SK-N-SH treated with all-trans-retinoic acid at 6 μM for 48 hours (cell line): ENCODE measurements at regions not wholly inside any gene's neighbourhood (a gene's known extent, or its start where the extent isn't known, plus 50 kb on each side); places are given as distances from the start of the nearest gene placed in this dataset.

Source experiments
- CSDC2 ChIP-seq: fragments of 250-450 bp; sonication (Bioruptor Pico); IDR thresholded peaks from 2 replicates; pipeline ENCODE4 v1.5.0; 2020; ENCODE audit warnings: mild to moderate bottlenecking, moderate library complexity
- CSRNP3 ChIP-seq: fragments of 250-450 bp; sonication (Bioruptor Pico); IDR thresholded peaks from 2 replicates; pipeline ENCODE4 v1.5.1; 2021; ENCODE audit warnings: mild to moderate bottlenecking, moderate library complexity
- OSR1 ChIP-seq: fragments of 250-450 bp; sonication (Bioruptor Pico); IDR thresholded peaks from 2 replicates; pipeline ENCODE4 v1.8.0; 2022; ENCODE audit warnings: moderate library complexity, mild to moderate bottlenecking, inconsistent platforms
- PATZ1 ChIP-seq: fragments of 250-450 bp; sonication (Bioruptor Pico); IDR thresholded peaks from 2 replicates; pipeline ENCODE4 v1.8.0; 2020; ENCODE audit warnings: mild to moderate bottlenecking, moderate library complexity, borderline replicate concordance
- ZC3H10 ChIP-seq: fragments of 250-450 bp; sonication (Bioruptor Pico); IDR thresholded peaks from 2 replicates; pipeline ENCODE4 v1.5.1; 2021; ENCODE audit warnings: mild to moderate bottlenecking, moderate library complexity
- ZFP30 ChIP-seq: fragments of 450-650 bp; formaldehyde crosslinking; IDR thresholded peaks from 2 replicates; pipeline ENCODE4 v1.5.0; 2022; ENCODE audit warnings: mild to moderate bottlenecking, moderate library complexity
- TF ChIP-seq, protein P1 (sequence below): fragments of 250-450 bp; sonication (Bioruptor Pico); IDR thresholded peaks from 2 replicates; pipeline ENCODE4 v1.5.0; 2020; ENCODE audit warnings: mild to moderate bottlenecking, moderate library complexity

GRCh38 chr3:55296791-55297190 lies 190.3 kb downstream of the WNT5A start:
- TF ChIP-seq, protein P1, sequence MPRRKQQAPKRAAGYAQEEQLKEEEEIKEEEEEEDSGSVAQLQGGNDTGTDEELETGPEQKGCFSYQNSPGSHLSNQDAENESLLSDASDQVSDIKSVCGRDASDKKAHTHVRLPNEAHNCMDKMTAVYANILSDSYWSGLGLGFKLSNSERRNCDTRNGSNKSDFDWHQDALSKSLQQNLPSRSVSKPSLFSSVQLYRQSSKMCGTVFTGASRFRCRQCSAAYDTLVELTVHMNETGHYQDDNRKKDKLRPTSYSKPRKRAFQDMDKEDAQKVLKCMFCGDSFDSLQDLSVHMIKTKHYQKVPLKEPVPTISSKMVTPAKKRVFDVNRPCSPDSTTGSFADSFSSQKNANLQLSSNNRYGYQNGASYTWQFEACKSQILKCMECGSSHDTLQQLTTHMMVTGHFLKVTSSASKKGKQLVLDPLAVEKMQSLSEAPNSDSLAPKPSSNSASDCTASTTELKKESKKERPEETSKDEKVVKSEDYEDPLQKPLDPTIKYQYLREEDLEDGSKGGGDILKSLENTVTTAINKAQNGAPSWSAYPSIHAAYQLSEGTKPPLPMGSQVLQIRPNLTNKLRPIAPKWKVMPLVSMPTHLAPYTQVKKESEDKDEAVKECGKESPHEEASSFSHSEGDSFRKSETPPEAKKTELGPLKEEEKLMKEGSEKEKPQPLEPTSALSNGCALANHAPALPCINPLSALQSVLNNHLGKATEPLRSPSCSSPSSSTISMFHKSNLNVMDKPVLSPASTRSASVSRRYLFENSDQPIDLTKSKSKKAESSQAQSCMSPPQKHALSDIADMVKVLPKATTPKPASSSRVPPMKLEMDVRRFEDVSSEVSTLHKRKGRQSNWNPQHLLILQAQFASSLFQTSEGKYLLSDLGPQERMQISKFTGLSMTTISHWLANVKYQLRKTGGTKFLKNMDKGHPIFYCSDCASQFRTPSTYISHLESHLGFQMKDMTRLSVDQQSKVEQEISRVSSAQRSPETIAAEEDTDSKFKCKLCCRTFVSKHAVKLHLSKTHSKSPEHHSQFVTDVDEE (CRISPR knock-in tag): no peak
- TF ChIP-seq PATZ1 (CRISPR knock-in tag) (no peak), ZC3H10 (CRISPR knock-in tag) (no peak), CSDC2 (CRISPR knock-in tag) (no peak), CSRNP3 (CRISPR knock-in tag) (no peak), OSR1 (CRISPR knock-in tag) (no peak), ZFP30 (no peak)
